Keratinocyte (primary cell): ENCODE measurements at regions not wholly inside any gene's neighbourhood (a gene's known extent, or its start where the extent isn't known, plus 50 kb on each side); places are given as distances from the start of the nearest gene placed in this dataset.

ENCODE experiments used
- DNase-seq: peaks from one replicate; pipeline ENCODE4 v3.0.0-alpha.2; 2011; ENCODE audit warnings: low read depth, missing footprints, low spot score
- FAIRE-seq: peaks from 2 replicates; lab custom pipeline; 2011; peaks lifted over from hg19 to GRCh38; lab: Jason Lieb, UNC
- H2AFZ ChIP-seq: 2 replicates; pipeline ENCODE4 v1.6.0; 2012; ENCODE audit warnings: low read length, control low read depth, inconsistent platforms; ENCODE audit not compliant: control insufficient read depth
- H3K27ac ChIP-seq: 2 replicates; pipeline ENCODE4 v1.5.1; 2011; ENCODE audit warnings: low read length; ENCODE audit not compliant: control insufficient read depth, insufficient read depth
- H3K27me3 ChIP-seq: 3 replicates; pipeline ENCODE4 v1.6.0; 2011; ENCODE audit warnings: low read length; ENCODE audit not compliant: control insufficient read depth, insufficient read depth; ENCODE audit errors: extremely low read depth
- H3K36me3 ChIP-seq, 2 experiments: 2 replicates in 1 of 2; 3 replicates in 1 of 2; pipeline ENCODE4 v1.5.1; 2011; ENCODE audit warnings: low read length in 2 of 2, mild to moderate bottlenecking in 1 of 2; ENCODE audit not compliant: control insufficient read depth in 2 of 2, insufficient read depth in 2 of 2; ENCODE audit errors: extremely low read depth in 1 of 2
- H3K4me1 ChIP-seq: 3 replicates; pipeline ENCODE4 v1.5.1; 2011; ENCODE audit warnings: low read length; ENCODE audit not compliant: control insufficient read depth, insufficient read depth; ENCODE audit errors: extremely low read depth
- H3K4me2 ChIP-seq: 3 replicates; pipeline ENCODE4 v1.6.0; 2011; ENCODE audit warnings: low read depth, low read length; ENCODE audit not compliant: control insufficient read depth, insufficient read depth; ENCODE audit errors: extremely low read depth
- H3K4me3 ChIP-seq, 3 experiments: fragments of 200-600 bp in 1 of 3; sonication (generic) in 1 of 3; 2 replicates in 2 of 3; 3 replicates in 1 of 3; pipeline ENCODE4 v1.5.1; 2011 to 2016; ENCODE audit warnings: low read length in 3 of 3, mild to moderate bottlenecking in 3 of 3, control low read depth in 2 of 3, inconsistent platforms in 1 of 3, low read depth in 1 of 3, mixed read lengths in 1 of 3, mixed run types in 1 of 3, moderate library complexity in 1 of 3; ENCODE audit not compliant: control insufficient read depth in 2 of 3, insufficient read depth in 2 of 3; ENCODE audit errors: extremely low read depth in 1 of 3
- H3K79me2 ChIP-seq: 2 replicates; pipeline ENCODE4 v1.6.0; 2012; ENCODE audit warnings: low read length; ENCODE audit not compliant: control insufficient read depth, insufficient read depth
- H3K9ac ChIP-seq: 3 replicates; pipeline ENCODE4 v1.6.0; 2011; ENCODE audit warnings: low read length; ENCODE audit not compliant: control insufficient read depth, insufficient read depth; ENCODE audit errors: extremely low read depth
- H3K9me1 ChIP-seq: 3 replicates; pipeline ENCODE4 v1.6.0; 2011; ENCODE audit warnings: low read length; ENCODE audit not compliant: control insufficient read depth, insufficient read depth; ENCODE audit errors: extremely low read depth
- H3K9me3 ChIP-seq: 2 replicates; pipeline ENCODE4 v1.5.1; 2012; ENCODE audit warnings: low read depth, low read length; ENCODE audit not compliant: control insufficient read depth
- H4K20me1 ChIP-seq: 3 replicates; pipeline ENCODE4 v1.6.0; 2011; ENCODE audit warnings: low read length; ENCODE audit not compliant: control insufficient read depth, insufficient read depth; ENCODE audit errors: extremely low read depth
- EZH2 ChIP-seq: IDR thresholded peaks from one replicate; pipeline ENCODE4 v1.6.1; 2012; ENCODE audit warnings: inconsistent platforms, mild to moderate bottlenecking, low read length, moderate library complexity
- dilution Hi-C: fragments of 300-500 bp; cut with MboI; formaldehyde crosslinking; loops from one replicate; pipeline ENCODE4 v1.7.0; 2020; ENCODE audit warnings: low sequenced_read_pairs; ENCODE audit not compliant: extremely low pct_ligation_motif_present
- TF ChIP-seq, protein P1 (sequence below), 3 experiments: IDR thresholded peaks in 1 of 3; conservative IDR thresholded peaks in 1 of 3; optimal IDR thresholded peaks in 1 of 3; 2 replicates in 2 of 3; 3 replicates in 1 of 3; pipeline versions ENCODE3 to v1.5.1; 2011; ENCODE audit warnings: low read length in 3 of 3, mild to moderate bottlenecking in 3 of 3, moderate library complexity in 2 of 3, control low read depth in 1 of 3, inconsistent platforms in 1 of 3; ENCODE audit not compliant: insufficient read depth in 2 of 3; ENCODE audit errors: extremely low read depth in 1 of 3

DNA sequence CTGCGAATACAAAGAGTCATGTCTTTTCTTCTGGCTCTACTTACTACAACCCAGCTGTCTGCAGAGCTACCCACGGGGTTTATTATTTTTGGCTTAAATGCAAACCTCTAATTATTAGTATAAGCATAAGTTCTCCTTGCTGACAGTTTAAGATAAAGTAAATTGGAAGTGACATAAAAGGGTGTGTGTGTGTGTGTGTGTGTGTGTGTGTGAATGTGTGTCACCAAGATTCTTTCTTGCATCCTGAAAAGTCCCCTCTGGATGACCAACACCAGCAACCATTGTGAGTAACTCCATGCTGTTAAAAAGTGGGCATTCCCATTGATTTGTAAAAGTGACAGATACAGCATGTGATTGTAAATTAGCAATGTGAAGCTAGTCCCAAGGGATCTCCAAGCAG, 803.8 kb upstream of the ZNF608 start:
- Histone ChIP-seq H3K9me1 (no peaks in the 10 kb centered on the region), H3K27me3 (no peaks in the 10 kb centered on the region), H3K36me3 (no peaks in the 10 kb centered on the region), H2AFZ (no peak overlapping the region), H3K4me2 (no peak overlapping the region), H3K27ac (no peak overlapping the region), H3K4me3 (no peak overlapping the region), H3K9ac (no peak overlapping the region), H3K4me1 (peaks cover 4% of the 10 kb centered on the region), H3K79me2 (no peaks in the 10 kb centered on the region), H3K9me3 (no peaks in the 10 kb centered on the region), H4K20me1 (no peaks in the 10 kb centered on the region)
- no peak for TF ChIP-seq EZH2
- TF ChIP-seq, protein P1, sequence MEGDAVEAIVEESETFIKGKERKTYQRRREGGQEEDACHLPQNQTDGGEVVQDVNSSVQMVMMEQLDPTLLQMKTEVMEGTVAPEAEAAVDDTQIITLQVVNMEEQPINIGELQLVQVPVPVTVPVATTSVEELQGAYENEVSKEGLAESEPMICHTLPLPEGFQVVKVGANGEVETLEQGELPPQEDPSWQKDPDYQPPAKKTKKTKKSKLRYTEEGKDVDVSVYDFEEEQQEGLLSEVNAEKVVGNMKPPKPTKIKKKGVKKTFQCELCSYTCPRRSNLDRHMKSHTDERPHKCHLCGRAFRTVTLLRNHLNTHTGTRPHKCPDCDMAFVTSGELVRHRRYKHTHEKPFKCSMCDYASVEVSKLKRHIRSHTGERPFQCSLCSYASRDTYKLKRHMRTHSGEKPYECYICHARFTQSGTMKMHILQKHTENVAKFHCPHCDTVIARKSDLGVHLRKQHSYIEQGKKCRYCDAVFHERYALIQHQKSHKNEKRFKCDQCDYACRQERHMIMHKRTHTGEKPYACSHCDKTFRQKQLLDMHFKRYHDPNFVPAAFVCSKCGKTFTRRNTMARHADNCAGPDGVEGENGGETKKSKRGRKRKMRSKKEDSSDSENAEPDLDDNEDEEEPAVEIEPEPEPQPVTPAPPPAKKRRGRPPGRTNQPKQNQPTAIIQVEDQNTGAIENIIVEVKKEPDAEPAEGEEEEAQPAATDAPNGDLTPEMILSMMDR (optimal IDR thresholded peaks at IDR 0.05 in 1 of 3, IDR thresholded peaks at IDR 0.05 in 1 of 3, conservative IDR thresholded peaks at IDR 0.05 in 1 of 3; ENCODE audit: extremely low read depth in 1 of 3, insufficient read depth in 2 of 3, low read length in 3 of 3) = no peak
- dilution Hi-C loops = no loop called here
- DNase-seq = no peak
- FAIRE-seq = no peak

GRCh38 chr5:125551246-125551645, 804.8 kb upstream of the ZNF608 start:
- Histone ChIP-seq H3K79me2 (no peaks in the 10 kb centered on the region), H3K9me1 (no peaks in the 10 kb centered on the region), H3K9me3 (no peaks in the 10 kb centered on the region), H3K27me3 (no peaks in the 10 kb centered on the region), H2AFZ (no peak overlapping the region), H3K4me2 (no peak overlapping the region), H3K4me1 (peaks cover 4% of the 10 kb centered on the region), H4K20me1 (no peaks in the 10 kb centered on the region), H3K4me3 (no peak overlapping the region), H3K36me3 (no peaks in the 10 kb centered on the region), H3K9ac (no peak overlapping the region), H3K27ac (no peak overlapping the region)
- FAIRE-seq (peak; percentile 77), DNase-seq (no peak)
- no peak for TF ChIP-seq EZH2
- TF ChIP-seq, protein P1 (optimal IDR thresholded peaks at IDR 0.05 in 1 of 3, IDR thresholded peaks at IDR 0.05 in 1 of 3, conservative IDR thresholded peaks at IDR 0.05 in 1 of 3; ENCODE audit: extremely low read depth in 1 of 3, insufficient read depth in 2 of 3, low read length in 3 of 3) = no peak
- dilution Hi-C loops = no loop called here
